HUDEP-2 (cell line): ENCODE measurements at regions not wholly inside any gene's neighbourhood (a gene's known extent, or its start where the extent isn't known, plus 50 kb on each side); places are given as distances from the start of the nearest gene placed in this dataset.

Experiments used
- DNase-seq, 76 experiments: peaks; one replicate each; lab custom pipeline; 2025; ENCODE audit not compliant: unreplicated experiment in 76 of 76; lab: John Stamatoyannopoulos, UW

DNA sequence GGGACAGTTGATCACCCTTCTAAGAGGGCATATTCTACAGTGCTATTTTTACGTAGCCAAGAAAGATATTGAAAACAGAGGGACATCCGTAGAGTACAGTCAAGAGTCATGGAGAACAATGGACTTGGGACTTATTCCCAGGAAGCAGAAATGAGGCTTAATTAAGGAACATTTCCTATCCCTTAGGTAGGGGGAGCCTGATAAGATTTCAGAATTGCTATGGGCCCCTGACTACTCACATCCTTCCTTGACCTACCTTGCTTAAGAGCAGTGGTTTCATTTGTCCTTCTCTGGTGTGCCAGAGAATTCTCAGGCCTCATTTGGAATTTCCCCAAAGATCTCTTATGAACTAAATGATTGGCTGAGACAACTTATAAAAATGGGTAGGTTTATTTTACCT, 189.5 kb upstream of the DTNBP1 start:
- DNase-seq: no peak

DNA sequence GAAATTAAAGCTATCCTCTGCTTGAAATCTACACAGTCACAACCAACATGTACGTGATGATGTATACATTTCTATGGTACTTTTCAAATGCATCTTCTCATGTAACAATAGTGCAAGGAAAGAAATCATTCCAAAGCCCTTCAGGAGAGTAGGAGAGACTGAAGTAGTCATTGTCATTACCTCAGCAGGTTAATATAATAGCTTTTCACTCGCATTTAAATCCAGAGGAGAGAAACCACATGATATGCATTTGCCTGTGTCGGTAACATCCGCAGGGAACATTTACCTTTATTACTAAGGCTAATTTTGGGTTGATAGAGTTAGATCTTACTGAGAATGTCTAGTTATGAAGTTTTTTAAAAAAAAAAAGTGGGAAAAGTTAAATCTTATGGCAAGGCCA, 186.6 kb upstream of the DTNBP1 start:
- DNase-seq: no peak

DNA sequence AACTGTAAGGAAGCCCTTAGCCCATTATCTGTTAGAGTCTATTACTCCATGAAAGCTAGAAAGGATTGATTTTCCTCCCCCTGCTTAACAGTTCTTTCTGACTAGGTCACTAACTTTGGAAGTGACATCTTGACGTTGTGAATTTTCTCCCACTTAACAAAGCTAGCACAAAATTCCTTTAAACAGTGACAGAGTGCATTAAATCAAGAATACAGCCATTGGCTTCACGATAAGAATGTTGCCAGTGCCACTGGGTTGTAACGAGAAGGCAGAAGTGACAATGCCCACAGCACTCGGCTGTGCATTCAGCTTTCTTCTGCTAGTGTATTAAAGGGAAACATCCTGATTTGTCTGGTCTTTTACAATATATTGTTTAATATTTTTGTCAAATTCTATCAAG, 182.7 kb upstream of the DTNBP1 start:
- DNase-seq: no peak

DNA sequence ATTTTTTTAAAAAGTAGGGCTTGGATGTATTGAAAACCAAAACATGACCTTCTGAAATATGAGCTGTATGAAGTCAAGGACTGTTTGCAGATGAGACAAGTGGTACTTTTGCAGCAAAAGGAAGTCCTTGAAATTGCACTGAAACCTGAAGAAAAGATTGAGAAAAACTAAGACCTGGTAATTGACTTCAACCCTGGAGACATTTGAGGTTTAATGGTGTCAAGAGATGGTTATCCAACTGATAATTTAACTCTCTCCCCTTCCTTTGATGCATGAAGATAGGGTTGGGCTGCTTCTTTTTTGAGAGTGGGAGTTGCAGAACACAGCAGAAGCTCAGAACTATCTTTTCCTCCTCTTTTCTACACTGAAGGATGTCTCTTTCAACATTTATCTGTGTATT, 180.9 kb upstream of the DTNBP1 start:
- DNase-seq: no peak

DNA sequence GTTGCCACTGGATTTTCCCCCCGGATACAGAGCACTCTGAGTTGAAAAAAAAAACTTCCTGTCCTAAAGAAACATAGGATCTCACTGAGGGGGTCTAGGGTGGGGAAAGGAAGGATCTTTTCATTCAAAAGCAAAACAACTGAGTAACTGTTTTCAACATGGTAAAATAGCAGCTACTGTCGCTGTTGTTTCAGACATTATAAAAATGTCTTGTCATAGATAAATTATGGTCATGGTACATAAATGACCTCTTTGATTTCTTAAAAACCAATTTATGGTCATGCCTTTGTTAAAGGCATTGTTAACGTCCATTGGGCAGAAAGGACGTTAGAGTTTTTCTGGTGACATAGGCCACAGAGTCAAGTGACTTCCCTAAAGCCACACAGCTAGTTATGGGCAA, 180.4 kb upstream of the DTNBP1 start:
- no peak for DNase-seq

DNA sequence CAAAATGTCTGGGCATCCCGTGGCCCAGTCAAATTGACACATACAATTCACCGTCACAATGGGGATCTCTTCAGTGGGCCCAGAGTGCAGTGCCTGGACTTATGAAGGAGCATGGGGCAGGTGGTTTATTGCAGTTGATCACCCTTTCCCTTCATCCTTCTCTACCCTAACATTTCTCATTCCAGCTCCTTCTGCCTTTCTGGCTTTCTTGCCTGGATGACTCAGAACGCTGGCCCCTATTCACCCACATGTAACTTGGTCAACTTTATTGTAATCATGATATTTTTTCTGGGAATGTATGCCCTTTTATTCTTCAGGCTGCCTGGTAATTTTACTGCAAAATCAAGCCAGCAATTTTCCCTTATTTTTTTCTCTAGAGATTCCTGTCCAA, 179.9 kb upstream of the DTNBP1 start:
- DNase-seq: no peak

DNA sequence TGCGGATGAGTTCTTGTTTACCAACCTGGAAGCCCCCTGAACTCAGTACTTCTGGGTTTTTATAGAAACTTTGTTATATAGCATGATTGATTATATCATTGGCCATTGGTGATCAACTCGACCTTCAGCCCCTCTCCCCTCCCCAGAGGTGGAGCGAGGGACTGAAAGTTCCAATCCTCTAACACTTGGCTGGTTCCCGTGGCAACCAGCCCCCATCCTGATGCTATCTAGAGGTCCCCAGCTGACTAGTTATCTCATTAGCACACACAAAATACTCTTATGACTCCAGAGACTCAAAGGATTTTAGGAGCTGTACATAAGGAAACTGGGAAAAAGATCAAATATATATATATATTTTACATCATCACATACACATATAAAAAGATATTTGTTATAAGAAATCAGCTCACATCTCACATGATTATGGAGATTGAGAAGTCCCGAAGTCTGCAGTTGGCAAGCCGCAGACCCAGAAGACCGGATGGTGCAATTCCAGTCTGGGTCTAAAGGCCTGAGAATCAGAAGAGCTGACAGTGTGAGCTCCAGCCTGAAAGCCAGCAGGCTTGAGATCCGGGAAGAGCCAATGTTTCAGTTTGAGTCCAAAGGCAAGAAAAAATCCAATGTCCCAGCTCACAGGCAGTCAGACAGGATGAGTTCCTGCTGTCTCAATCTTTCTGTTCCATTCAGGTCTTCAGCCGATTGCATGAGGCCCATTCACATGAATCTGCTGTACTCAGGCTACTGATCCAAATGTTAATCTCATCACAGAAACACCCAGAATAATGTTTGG, 179.3 kb upstream of the DTNBP1 start:
- no peak for DNase-seq

DNA sequence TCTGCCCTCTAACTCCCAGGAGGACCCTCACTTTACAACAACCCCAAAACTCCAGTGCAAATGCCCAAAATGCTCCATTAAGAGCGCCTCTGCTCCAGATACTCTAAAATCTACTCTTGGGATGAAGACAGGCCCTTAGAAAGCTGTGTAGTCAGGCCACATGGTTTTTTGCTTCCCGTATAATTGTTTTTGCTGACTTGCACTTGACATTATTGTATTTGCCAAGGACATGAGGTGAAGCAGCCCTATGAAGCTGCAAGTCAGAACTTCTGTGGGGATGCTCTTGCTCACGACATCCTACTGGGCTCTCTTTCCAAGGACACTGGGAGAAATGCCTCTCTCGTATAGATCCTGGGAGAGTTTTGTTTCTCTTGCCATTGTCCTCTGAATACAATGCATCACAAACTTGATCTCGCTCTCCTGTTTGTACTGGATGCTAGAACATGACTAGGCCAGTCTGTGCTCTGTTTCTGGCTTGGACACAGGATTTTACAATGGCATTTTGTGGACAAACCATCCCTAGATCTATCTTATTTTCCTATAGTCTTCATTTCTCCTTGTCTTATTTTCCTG, 177.2 kb upstream of the DTNBP1 start:
- no peak for DNase-seq

DNA sequence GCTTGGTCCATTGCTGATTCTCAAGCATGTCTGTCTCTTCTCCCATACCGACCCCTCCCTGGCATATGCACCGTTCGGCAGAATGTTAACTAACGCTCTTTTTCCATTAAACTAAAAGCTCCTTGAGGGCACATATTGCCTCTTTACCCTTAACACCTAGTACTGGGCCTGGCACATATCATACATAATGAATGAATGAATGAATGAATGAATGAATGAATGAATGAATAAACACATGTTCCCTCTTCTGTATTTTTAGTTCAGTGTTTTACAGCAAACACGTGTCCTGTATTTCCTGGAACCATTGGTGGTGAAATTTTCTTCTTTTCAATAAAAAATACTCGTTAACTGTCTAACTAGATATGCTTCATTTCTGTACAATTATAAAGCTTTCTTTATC, 174.4 kb upstream of the DTNBP1 start:
- DNase-seq: no peak

DNA sequence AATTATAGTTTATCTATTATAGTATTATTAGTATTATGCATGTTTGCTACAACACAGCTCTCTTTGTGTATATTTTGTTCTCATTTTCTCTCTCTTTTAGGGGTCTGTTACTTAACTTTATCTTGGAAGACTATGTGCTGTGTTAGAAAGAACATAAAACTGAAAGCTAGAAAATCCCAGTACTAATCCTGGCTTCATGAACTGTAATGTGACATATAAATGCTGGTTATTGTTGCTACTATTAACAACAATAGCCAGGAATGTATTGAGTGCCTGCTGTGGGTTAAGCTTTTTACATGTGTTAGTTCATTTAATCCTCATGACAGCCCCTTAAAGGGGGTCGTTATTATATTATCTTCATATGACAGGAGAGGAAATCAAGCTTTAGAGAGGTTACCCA, 170.0 kb upstream of the DTNBP1 start:
- no peak for DNase-seq

DNA sequence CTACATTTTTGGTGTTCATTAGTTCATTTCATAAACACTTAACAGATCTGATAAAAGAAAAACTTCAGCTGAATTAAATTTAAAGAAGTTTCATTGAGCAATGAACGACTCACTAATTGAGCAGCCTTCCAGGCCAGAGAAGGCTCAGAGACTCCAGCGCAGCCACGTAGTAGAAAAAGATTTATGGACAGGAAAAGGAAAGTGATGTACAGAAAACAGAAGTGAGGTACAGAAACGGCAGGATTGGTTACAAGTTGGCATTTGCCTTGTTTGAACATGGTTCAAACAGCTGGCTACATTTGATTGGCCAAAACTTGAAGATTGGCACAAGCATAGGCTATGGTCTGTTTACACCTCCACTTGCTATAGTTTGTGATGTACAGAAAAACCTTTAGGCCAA, 166.3 kb upstream of the DTNBP1 start:
- DNase-seq: no peak

DNA sequence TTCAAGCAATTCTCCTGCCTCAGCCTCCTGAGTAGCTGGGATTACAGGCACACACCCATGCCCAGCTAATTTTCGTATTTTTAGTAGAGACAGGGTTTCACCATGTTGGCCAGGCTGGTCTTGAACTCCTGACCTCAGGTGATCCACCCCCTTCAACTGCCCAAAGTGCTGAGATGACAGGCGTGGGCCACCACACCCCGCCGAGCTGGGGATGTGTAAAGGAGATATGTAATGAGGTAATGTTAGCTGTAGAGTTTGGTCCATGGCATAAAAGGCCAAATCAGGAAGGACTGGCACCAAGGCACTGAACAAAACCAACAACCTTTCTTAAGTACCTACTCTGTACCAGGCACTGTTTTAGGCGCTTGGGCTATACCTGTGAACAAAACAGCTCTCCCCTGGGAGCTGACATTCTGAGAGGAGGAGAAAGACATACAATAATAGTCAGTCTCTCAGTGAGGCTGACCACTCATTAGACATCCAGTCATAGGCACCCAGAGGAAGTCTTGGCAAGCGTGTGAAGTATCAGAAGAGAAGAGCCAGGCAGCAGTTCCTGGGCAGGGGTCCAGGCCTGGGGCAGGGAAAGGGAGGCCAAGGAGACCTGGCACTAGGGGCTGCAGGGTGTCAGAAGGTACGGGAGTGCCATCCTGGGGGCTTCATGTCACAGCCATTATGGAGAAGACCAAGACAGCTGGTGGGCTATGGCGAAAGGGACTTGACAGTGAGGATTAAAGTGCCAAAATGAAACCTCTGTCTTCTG, 164.8 kb upstream of the DTNBP1 start:
- peak in 5 of 76 experiments; percentile 4 to 16 (median 11) for DNase-seq

DNA sequence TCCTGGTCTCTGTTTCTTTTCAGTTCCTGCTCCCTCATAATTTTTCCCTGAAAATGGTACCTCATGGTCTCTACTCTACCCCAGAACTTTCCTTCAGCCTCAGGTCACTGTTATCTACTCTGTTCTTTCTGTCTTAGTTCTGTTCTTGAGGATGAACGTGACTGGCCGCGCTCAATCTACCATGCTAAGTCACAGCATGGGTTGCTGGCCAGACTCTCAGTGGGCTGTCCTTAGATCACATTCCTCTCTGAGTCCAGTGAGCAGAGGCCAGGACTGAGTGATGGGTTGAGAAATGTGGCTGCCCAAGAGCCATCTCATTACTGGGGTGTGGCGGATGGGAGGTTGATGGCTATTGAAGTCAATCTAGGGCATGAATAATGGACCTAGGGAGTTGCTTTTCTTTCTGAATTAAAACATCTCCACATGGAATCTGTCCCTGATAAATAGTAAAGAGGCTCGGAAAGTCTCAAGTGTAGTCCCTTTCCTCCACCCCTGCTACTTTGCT, 164.0 kb upstream of the DTNBP1 start:
- no peak for DNase-seq

DNA sequence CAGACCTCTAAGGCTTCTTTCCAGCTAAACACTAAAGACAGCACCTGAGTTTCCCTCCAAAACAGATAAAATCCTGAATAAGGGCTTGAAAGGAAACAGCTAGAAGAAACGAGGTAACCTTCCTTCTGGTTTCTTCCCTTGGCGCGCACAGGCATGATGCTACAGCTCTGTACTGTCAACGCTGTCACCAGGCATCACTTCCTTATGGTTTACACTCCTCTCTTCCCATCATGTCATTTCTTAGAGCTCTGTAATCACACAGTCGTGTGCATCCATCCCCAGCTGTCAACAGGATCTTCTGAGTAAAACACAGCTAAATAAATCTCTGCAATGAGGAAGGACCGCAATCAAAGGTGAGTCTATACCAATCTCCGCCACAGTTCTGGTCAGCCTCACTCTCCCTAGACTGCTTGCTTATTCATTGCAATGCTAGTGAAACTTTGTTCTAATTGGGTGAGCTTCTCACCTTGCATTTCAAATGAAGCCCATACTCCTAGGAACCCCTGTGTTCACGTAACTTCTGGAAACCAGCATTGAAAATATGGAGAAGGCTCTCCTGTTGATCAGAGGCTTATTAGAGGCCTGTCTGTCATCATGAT, 162.6 kb upstream of the DTNBP1 start:
- DNase-seq: no peak

DNA sequence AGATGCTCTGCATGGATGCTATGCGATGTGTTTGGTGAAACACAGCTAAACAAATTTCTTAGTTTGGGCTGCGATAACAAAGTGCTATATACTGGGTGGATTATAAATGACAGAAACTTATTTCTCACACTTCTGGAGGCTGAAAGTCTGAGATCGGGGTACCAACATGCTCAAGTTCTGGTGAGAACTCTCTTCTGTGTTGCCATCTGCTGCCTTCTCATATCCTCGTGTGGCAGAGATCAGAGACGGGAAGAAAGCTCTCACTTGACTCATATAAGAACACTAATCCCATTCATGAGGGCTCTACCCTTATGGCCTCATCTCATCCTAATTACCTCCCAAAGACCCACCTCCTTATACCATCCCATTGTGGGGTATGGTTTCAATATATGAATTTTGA, 162.0 kb upstream of the DTNBP1 start:
- DNase-seq: no peak

DNA sequence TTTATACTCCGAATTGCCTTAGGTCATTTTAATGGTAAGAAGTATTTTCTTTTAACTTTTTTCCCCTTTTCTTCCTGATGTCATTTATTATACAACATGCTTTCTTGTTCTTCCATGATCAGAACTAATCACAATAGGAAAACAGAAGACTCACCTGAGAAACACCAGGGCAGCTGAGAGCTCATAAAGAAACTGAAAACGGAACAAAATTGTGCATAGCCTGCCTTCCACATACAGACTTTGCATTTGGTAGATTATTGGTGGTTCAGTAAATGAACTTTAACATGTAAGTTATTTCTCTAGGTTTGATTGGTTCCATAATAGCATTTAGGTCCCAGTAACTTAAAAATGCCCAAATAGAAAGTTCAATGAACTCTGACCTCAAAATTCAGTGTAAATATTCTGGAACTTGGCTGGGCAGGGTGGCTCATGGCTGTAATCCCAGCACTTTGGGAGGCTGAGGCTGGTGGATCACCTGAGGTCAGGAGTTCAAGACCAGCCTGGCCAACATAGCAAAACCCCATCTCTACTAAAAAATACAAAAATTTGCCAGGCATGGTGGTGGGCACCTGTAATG, 161.1 kb upstream of the DTNBP1 start:
- no peak for DNase-seq

DNA sequence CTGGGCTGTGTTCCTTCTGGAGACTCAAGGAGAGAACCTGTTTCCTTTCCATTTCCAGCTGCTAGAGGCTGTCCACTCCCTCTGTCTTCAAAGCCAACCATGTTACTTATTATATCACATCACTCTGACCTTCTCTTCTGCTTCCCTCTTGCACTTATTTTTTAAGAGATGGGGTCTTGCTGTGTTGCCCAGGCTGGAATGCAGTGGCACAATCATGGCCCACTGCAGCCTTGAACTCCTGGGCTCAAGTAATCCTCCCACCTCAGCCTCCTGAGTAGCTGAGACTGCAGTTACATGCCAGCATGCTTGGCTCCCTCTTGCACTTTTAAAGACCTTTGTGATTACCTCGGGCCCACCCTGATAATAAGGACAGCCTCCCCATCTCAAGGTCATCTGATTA, 160.0 kb upstream of the DTNBP1 start:
- DNase-seq: no peak

DNA sequence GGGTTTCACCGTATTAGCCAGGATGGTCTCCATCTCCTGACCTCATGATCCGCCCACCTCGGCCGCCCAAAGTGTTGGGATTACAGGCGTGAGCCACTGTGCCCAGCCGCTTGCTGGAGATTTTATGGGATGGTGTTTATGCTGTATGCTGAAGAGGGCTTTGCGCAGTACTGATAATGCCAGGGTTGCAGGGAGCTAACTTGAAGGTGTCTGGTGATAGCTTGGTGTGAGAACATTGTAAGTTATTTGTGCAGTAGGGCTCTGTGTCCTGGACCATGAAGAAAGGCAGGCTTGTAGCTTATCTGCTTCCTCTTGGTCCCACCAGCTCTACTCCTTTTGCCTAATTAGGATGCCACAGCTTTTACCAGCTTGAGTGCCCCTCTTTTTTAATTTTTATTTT, 157.0 kb upstream of the DTNBP1 start:
- DNase-seq: no peak

DNA sequence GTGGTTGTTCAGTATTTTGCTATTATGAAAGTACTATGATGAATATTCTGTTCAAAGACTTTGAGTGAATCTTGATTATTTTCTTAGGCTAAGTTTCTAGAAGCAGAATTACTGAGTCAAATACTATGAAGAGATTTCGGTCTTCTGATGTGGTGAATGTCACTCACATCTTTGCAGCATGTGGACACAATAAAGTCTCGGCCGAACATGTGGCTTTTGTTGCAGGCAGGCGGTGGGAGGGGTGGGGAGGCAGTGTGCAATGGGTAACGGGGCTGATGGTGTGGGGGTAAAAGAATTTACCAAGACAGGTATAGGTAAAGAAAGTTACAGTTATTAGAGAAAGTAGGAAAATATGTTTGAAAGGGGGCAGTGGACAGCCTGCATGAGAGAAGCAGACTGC, 156.4 kb upstream of the DTNBP1 start:
- no peak for DNase-seq

DNA sequence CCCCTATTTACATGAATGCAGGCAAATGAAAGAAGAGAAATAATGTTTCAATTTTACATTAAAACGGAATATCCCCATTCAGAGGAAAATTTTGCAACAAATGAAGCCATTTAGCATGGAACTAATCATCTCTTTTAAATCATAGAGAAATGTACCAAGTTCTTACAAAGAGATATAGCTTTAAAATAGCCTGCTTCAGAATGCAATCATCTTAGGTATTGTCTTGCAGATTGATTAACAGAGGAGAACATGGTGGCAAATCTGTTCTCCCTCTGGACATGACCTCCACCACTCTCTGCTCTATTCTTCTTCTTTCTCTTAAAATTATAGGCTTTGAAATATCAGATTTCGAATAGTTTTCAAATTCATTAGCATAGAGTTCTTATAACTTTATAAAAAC, 155.7 kb upstream of the DTNBP1 start:
- no peak for DNase-seq

DNA sequence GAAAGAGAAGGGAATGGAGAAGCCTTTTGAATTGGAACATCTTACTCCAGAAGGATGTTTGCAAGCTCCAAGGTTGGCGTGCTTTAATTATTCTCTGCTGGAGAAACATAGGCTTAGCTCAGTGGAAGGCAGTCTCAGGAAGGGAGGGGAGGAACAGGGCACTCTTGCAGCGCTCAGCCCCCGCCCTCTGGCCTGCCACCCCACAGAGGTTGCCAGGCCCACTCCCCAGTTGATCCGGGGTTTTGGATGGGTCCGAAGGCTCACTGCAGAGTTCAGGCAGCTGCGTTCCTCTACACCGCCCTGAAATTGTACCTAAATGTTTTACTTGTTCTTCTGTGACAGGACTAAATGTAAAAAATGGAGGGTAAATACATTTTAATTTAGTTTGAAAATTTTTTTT, 155.2 kb upstream of the DTNBP1 start:
- DNase-seq: no peak
